Amniotic epithelial cell (primary cell): ENCODE measurements at regions not wholly inside any gene's neighbourhood (a gene's known extent, or its start where the extent isn't known, plus 50 kb on each side); places are given as distances from the start of the nearest gene placed in this dataset.

ENCODE experiments used
- DNase-seq: peaks from one replicate; pipeline ENCODE4 v3.0.0-alpha.2; 2010; ENCODE audit warnings: low read depth

- no peak for DNase-seq
Measured at GRCh38 chr22:48709453-48709852, 1118.2 kb downstream of the BRD1 start.

DNA sequence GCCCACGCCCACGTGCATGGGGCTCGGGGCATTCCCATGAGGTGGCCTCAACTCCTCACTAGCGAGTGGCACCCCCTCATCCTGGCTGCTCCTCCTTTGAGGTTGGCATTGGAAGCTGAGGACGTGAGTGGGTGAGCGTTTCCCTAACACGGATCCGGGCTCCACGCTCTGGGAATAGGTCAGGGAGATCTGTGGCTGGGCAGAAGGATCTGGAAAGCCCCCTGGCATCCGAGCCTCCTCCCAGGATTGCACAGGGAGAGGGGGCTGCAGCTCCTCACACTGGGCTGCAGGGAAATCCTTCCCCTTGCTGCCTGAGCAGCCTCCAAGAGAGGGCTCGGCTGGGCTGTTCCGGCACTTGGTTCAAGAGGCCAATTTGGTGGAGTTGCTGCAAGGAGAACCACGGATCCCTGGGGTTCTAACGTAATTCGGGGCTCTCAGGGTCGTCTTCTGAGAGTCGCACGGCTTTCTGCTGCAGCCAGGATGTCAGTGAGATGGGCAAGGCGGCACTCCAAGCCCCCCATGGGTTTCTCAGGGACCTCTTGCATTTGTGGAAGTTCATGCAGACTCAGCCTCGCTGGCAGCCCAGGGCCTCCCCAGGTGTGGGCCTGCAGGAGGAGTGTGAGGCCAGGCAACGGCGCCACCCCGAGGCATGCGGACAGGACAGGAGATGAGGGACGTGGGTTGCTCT is 1119.0 kb downstream of the BRD1 start:
- DNase-seq = no peak

- no peak for DNase-seq
Measured at GRCh38 chr22:48707763-48708557, 1119.7 kb downstream of the BRD1 start.

GRCh38 chr22:48706934-48707762 is 1120.5 kb downstream of the BRD1 start:
- no peak for DNase-seq

GRCh38 chr22:48705917-48706605 is 1121.6 kb downstream of the BRD1 start:
- DNase-seq = no peak

DNA sequence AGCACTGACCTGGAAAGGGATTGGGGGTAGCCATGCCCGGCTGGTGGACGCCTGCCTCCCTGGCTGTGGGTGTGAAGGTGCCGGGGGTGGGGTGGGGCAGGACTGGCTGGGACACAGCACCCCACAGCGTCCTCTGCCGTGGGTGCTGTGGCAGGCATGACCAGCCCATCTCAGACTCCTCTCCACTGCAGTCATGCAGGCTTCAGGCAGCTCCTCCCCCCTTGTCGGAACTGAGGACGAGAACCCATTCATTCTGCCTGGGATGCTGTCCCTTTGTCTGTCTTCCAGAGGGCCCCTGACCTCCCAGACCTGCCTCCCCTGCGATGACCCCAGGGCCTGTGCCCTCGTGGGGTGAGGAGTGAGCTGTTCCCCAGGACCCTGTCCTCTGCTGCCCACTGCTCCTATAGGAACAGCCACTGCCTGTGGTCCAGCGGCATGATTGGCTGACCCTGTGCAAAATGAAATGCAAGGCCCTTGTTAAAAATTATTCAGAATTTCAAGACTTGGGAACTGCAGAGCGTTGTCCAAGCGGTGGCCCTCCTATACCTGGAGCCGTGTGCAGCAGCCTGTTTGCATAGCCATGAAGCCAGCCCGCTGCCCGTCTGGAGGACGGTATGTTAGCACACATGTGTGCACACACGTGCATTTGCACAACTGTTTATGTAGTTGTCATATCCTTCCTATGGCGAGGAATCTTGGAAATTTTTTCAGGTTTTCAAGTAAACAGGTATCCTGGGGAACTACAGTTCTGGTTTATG is 1122.3 kb downstream of the BRD1 start:
- DNase-seq = no peak

DNA sequence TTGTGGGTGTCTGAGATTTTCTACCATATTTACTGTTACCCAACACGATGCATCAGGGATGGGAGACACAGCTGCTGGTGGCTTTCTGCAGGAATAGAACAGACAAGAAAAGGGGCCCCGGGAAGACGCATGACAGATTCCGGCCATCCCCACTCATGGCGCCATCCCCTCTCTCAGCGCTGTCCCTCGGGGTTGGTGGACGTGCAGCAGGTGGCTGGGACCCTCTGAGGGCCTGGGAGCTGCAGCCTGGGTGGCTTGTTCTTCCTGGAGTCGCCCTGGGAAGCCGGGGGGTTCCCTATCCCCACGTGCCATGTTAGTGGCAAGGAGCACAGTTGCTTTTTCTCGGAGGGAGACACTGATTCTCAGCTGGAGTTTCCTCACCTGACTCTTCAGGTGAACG is 1123.3 kb downstream of the BRD1 start:
- DNase-seq = no peak

DNA sequence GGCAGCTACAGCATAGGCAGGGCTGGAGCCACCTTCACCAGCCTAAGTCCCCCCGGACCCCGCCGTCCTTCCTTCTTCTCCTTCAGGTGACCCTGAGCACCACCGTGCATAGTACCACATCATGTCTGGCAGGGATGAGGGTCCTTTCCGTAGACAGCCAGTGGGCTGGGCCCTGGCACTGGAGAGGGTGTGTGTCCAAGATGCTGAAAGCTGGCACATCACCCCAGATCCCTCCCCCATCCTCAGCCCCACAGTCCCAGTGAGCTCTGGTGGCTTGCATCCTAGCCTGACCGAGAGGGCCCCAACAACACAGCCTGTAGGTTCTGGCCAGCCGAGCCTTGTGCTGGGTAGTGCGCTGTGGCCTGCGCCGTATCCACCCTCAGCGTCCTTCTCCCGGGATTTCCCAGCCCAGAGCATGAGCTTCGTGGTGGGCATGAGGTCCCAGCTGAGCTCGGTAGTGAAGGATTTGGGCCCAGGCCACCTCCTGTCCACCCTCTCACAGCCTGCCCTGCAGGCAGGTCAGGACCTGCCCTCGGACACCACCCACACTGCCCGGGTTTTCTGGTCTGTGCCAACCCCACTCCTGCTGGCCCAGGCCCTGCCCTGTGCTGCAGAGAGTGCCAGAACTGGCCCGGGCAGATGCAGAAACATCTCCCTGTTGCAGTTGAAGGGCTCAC is 1124.3 kb downstream of the BRD1 start:
- no peak for DNase-seq

DNA sequence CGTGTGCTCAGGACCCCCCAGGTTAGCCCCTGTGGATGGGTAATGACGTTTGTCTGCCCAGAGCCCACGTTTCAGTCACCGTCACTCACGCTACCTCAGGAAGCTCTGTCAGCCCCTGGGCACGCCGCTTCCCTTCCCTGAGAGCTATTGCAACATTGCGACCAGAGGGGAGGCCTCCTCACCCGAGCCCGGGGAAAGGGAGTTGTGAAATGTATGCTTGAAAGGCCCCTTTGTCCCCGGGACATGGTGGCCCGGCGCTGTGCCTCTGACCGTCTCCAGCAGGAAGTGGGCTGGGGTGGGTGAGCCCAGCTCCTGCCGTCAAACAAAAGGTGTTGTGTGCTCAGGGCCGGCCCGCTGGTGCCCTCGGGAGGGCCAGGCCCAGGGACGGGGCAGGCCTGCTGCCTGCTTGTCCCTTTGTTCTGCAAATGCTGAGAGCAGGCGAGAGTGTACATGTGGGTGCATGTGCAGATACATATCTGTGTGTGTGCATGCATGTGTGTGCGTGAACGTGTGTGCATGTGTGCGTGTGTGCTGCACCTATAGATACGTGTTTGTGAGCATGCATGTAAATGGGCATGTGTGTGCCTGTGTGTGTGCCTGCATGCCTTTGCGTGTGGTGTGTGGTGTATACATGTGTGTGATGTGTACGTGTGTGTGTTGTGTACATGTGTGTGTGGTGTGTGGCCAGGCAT is 1125.0 kb downstream of the BRD1 start:
- DNase-seq = no peak

GRCh38 chr22:48701296-48702030 is 1126.2 kb downstream of the BRD1 start:
- no peak for DNase-seq

DNA sequence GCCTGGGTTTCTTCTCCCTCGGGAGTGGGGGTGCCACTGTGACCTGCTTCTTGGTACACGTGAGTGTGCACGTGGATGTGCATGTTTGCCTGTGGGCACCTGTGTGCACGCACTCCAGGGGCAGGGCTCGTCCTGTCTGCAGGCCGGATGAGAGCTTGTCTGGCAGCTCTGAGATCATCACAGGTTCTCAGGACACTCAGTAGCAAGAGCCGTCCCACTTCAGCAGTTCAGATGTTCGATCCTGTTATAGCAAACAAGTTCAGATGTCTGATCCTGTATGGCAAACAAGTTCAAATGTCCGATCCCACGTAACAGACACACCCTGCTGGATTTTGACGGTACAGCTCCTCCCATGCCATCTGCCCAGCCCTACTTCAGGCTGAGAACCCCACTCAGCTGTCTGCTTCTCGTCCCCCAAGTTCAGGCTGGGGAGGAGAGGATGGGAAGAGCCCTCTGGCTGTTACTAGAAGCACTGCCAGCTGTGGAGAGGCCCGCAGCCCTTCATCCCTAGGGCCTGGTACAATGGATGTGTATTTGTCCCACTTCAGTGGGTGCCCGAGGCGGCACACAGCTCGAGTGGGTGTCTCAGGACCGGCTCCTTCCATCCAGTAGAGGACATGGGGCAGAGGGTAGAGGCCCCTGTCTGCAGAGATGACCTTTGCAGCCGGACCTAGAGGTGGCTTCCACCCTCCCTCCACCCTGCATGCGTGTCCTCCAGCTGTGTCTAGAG is 1126.9 kb downstream of the BRD1 start:
- DNase-seq = no peak

DNA sequence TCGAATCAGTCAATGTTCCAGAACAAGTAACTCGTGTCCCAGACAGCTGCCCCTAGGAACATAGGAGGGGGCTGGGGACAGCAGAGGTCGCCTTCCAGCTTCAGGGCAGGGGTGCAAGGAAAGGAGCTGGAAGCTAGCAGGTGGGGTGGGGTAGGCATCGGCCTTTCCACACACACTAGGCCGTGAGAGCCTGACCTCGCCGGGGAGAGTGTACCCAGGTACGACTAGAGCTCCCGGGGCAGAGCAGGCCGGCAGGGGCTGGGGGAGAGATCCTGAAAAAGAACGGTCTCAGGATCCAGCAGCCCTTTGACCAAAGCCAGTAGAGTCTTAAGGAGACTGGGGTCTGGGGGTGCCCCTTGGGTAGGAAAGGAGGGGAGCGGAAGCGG is 1127.5 kb downstream of the BRD1 start:
- DNase-seq = no peak

DNA sequence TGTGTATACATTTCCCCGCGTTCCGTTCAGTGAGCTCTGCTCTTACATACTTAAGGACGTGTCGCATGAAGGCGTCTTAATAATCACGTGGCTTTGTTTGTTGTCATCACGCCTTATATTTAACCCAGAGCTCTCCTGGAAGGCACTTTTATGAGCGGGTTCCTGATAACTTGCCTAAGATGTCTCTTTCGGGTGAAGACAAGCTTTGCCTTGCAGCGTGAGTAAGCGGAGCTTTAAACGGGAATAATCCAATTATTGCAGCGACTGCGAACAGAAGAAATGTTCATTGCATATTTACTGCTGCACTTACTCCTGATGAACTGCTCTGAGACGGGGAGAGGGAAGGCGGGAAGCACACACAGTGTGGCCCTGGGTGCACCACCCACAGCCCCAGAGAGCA is 1128.2 kb downstream of the BRD1 start:
- no peak for DNase-seq

DNA sequence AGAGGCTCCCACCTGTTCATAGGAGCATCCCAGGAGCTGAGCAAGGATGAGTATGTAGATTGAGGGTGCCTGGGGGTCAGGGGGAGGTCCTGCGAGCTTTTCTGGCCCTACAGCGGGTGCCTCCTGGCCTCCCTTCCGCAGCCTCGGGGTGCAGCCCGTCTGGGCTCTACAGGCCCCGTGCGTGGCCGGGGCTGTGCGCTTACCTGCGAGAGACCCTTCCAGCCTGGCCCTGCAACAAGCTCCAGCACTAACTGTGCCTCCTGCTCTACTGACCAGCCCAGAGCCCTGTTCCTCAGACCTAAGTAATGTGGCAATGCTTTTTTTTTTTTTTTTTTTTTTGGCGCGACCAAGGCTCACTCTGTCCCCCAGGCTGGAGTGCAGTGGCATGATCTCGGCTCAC is 1129.1 kb downstream of the BRD1 start:
- DNase-seq = no peak

- no peak for DNase-seq
Measured at GRCh38 chr22:48697694-48698276, 1129.9 kb downstream of the BRD1 start.

DNA sequence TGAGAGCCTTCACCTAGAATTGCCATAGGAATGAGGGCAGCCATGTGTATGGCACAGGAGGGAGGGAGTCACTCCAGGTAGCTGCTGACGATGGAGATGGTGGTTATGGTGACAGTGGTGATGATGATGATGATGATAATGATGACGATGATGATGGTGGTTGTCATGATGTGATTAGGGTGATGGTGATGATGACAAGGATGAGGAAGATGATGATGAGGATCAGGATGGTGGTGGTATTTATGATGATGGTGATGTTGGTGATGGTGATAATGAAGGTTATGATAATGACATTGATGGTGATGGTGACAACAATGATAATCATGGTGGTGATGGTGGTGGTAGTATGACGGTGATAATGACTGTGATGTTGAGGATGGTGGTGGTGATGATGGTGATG is 1130.5 kb downstream of the BRD1 start:
- no peak for DNase-seq

GRCh38 chr22:48696371-48696770 is 1131.3 kb downstream of the BRD1 start:
- DNase-seq = no peak

DNA sequence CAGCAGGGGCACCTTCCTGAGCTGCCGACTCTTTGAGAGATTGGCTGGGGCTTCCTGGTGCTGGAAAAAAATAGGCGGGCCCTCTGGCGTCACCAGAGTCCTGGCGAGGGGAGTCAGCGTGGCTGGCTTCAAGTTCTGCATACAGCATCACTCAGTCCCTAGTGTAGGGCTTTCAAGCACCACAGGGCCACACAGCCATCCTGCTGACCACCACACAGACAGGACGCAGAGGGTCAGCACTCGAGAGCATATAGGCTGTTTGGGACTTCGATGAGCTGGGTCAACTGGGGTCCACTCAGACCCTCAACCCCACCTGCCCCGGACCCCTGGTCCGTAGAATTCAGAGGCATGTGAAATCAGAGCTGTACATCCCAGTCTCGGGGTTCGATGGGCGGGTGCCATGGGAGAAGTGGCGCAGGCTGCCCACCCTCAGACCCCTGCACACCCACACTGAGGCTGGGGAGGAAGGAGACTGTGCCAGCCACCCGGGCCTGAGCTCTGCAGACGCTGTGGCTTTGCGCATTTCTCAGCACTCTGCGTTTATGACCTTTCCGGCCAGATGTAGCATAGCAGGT is 1131.9 kb downstream of the BRD1 start:
- no peak for DNase-seq
